ENCODE measurements at regions not wholly inside any gene's neighbourhood (a gene's known extent, or its start where the extent isn't known, plus 50 kb on each side); places are given as distances from the start of the nearest gene placed in this dataset.

- Histone ChIP-seq H2BK120ac (ENCODE audit: low read depth, low read length, poor library complexity, severe bottlenecking) (no peak overlapping the region), H4K8ac (replicated peaks; ENCODE audit: insufficient read length, low read depth, low read length) (no peak overlapping the region), H3K9ac (ENCODE audit: extremely low read depth, insufficient read length, low read length) (no peak overlapping the region), H4K91ac (ENCODE audit: insufficient read length, low read depth, low read length) (no peak overlapping the region), H3K4me1 (ENCODE audit: insufficient read depth, low read length) (no peaks in the 10 kb centered on the region), H3K14ac (ENCODE audit: insufficient read depth, low read length) (no peak overlapping the region), H3K56ac (ENCODE audit: insufficient read length, low read depth, low read length) (no peak overlapping the region), H3T11ph (ENCODE audit: low read length) (no peak overlapping the region), H3K4ac (ENCODE audit: low read depth, low read length) (no peak overlapping the region), H2AK5ac (ENCODE audit: insufficient read length, low read length) (no peak overlapping the region), H3K23ac (ENCODE audit: insufficient read length, low read depth, low read length) (no peak overlapping the region), H3K4me2 (ENCODE audit: insufficient read depth, insufficient read length, low read length) (no peak overlapping the region), H3K79me2 (ENCODE audit: insufficient read depth, low read length) (no peaks in the 10 kb centered on the region), H2AFZ (ENCODE audit: low read length) (no peak overlapping the region), H2BK15ac (ENCODE audit: low read depth, low read length) (no peak overlapping the region), H3K9me3 (ENCODE audit: control insufficient read depth, low read depth, low read length) (no peaks in the 10 kb centered on the region), H3K23me2 (ENCODE audit: insufficient read length, low read depth, low read length, poor library complexity, severe bottlenecking) (no peaks in the 10 kb centered on the region), H3K18ac (ENCODE audit: insufficient read length, low read depth, low read length) (no peak overlapping the region), H3K79me1 (ENCODE audit: insufficient read depth, low read depth, low read length, poor library complexity, severe bottlenecking) (no peaks in the 10 kb centered on the region), H3K27ac (ENCODE audit: insufficient read length, low read depth, low read length) (no peak overlapping the region), H4K20me1 (ENCODE audit: control insufficient read depth, insufficient read depth, insufficient read length) (no peaks in the 10 kb centered on the region), H4K5ac (ENCODE audit: insufficient read length, low read depth, low read length) (no peak overlapping the region), H2BK20ac (ENCODE audit: low read depth, low read length, poor library complexity, severe bottlenecking) (no peak overlapping the region), H2BK5ac (ENCODE audit: insufficient read length, low read length) (no peak overlapping the region), H3K27me3 (ENCODE audit: insufficient read depth, low read length) (no peaks in the 10 kb centered on the region), H2BK12ac (ENCODE audit: insufficient read length, low read depth, low read length) (no peak overlapping the region)
- Mint-ChIP-seq H3K27me3 (ENCODE audit: low read depth) (no peaks in the 10 kb centered on the region), H3K4me3 (no peak overlapping the region), H3K27ac (no peak overlapping the region), H3K36me3 (ENCODE audit: insufficient read depth in 1 of 3, low read depth in 3 of 3) (no peaks in the 10 kb centered on the region), H3K9me3 (no peaks in the 10 kb centered on the region), H3K4me1 (0 out of 4 replicates have a peak, but pooled peaks cover 0 to 2% of the 10 kb centered on the region in 2 experiments)
- TF ChIP-seq CTCF (conservative IDR thresholded peaks at IDR 0.05): no peak
- DNase-seq: no peak
These were observed 145.9 kb downstream of the ZPLD1 start for GRCh38 chr3:102580760-102581159.
